ENCODE measurements at regions not wholly inside any gene's neighbourhood (a gene's known extent, or its start where the extent isn't known, plus 50 kb on each side); places are given as distances from the start of the nearest gene placed in this dataset.
"Not testable (repeated sequence)": the region's sequence is repeated elsewhere in the genome, so short reads cannot be mapped to it uniquely, and the experiment has no call there.

DNA sequence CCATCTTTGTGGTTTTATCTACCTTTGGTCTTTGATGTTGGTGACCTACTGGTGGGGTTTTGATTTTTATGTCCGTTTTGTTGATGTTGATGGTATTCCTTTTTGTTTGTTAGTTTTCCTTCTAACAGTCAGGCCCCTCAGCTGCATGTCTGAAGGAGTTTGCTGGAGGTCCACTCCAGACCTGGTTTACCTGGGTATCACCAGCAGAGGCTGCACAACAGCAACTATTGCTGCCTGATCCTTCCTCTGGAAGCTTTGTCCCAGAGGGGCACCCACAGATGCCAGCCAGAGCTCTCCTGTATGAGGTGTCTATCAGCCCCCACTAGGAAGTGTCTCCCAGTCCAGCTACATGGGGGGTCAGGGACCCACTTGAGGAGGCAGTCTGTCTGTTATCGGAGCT, 199.3 kb upstream of the WDFY3 start:
- DNase-seq, result no peak

- DNase-seq, result no peak
These were observed 199.8 kb upstream of the WDFY3 start for GRCh38 chr4:85166318-85166717.

DNA sequence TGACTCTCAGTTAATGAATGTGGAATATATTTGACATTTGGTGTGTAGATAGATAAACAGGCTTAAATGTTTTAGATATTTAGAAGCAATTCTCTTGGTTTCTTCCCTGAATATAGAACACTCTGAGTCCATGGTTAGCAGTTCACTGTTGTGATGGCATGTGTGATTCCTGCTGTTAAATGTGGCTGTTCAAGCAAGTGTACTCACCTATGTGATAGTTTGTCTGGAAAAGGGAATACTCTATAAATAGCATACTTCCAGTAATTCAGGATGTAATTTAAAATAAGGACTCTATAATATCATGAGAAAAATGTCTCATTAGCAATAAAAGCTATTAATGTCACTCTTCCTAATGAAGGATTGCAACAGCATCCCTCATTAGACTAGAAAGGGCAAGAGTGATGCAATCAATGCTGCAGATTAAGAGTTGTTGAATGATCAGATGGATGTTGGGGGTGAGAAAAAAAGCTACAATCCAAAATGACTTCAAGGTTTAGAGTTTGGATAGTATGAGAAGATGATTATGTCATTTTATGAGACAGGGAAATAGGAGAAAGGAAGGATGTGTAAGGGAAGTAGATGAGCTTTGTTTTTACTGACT, 201.8 kb upstream of the WDFY3 start:
- no peak for DNase-seq

GRCh38 chr4:85170241-85170640, 203.8 kb upstream of the WDFY3 start:
- DNase-seq, result no peak

DNA sequence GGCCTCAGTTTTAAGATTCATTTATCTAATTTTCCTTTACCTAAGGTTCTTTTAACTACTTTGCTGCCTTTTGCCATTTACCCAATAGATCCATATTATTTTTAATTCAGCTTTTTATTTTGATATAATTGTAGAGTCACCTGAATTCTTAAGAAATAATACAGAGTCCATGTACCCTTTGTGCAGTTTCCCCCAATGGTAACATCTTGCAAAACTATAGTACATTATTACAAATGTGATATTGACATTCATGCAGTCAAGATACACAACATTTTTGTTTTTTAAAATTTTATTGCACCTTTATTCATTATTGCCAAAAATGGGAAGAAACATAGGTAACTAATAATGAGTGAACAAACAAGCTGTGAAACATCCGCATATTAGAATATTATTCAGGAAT, 208.7 kb upstream of the WDFY3 start:
- DNase-seq, result no peak

- no peak for DNase-seq
These were observed 210.6 kb upstream of the WDFY3 start for GRCh38 chr4:85177092-85177491.

- no peak for DNase-seq
These were observed 211.2 kb upstream of the WDFY3 start for GRCh38 chr4:85177679-85178078.

DNA sequence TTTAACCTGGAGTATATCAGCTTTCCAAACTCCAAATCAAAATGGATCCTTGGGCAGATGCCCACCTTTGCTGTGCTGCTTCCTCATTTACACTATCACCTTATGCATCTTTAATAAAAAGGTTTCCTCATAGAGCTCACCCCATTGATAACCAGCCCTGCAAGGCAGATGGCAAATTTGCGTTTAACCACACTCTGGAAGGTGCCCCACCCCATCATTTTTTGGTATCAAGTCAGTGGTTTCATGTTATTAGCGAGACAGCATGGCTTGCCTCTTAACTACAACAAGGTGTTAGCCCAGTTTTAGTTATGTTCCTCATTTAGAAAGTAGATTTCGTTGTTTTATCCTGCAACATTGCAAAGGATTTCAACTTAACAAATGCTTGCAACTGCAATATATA, 214.0 kb upstream of the WDFY3 start:
- no peak for DNase-seq

- no peak for DNase-seq
These were observed 220.6 kb upstream of the WDFY3 start for GRCh38 chr4:85187106-85187505.

DNA sequence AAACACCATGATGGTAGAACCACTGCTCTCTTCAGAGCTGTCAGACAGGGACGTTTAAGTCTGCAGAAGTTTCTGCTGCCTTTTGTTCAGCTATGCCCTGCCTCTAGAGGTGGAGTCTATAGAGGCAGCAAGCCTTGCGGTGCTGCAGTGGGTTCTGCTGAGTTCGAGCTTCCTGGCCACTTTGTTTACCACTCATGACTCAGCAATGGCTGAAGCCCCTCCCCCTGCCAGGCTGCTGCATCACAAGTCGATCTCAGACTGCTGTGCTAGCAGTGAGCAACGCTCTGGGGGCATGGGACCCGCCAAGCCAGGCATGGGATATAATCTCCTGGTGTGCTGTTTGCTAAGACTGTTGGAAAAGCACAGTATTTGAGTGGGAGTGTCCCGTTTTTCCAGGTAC, 229.5 kb upstream of the WDFY3 start:
- DNase-seq, result not testable (repeated sequence)

- no peak for DNase-seq
These were observed 233.6 kb upstream of the WDFY3 start for GRCh38 chr4:85200106-85200505.

DNA sequence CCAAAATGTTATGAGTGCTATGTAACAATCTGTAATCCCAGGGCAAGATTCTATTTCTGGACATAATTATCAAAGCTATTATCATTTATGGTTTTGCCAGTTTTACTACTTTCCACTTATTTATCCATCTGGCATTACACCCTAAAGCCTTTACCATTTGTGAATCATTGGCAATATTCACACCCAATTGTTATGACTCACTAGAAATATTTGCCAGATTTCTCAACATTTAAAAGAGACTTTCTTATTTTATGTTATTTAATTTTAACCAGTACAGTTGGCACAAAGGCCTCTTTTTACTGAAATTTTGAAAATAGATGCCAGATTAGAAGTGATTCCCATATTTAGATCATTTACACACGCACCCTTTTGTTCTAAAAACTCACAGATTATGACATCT, 242.7 kb upstream of the WDFY3 start:
- DNase-seq, result no peak

- no peak for DNase-seq
These were observed 243.9 kb upstream of the WDFY3 start for GRCh38 chr4:85210353-85210752.

- DNase-seq, result not testable (repeated sequence)
These were observed 250.1 kb upstream of the WDFY3 start for GRCh38 chr4:85216571-85216970.

DNA sequence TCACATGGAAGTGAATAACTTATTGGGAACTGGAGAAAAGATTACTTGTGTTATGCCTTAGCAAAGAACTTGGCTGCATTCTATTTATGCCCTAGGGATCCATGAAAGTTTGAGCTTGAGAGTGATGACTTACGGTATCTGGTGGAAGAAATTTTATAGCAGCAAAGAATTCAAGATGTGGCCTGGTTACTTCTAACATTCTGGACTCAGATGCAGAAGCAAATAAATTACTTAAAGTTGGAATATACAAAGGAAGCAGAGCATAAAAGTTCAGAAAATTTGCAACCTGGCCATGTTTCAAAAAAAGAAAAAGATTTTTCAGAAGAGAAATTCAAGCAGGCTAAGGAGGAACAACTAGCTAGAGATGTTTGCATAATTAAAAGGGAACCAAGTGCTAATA, 252.3 kb upstream of the WDFY3 start:
- no peak for DNase-seq

- DNase-seq, result no peak
These were observed 253.3 kb upstream of the ARHGAP24 start for GRCh38 chr4:85221606-85222005.

DNA sequence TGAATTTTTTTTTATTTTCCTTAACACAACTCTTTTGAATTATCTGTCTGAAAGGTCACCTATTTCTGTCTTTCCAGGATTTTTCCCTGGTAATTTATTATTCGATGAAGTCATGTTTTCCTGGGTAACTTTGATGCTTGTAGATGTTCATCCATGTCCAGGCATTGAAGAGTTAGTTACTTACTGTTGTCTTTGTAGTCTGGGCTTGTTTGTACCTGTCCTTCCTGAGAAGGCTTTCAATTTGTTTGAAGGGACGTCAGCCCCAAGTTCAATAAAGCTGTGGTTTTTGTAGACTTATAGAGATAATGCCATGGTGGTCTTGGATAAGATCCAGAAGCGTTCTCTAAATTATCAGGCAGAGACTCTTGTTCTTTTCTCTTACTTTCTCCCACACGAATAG, 252.4 kb upstream of the ARHGAP24 start:
- no peak for DNase-seq

DNA sequence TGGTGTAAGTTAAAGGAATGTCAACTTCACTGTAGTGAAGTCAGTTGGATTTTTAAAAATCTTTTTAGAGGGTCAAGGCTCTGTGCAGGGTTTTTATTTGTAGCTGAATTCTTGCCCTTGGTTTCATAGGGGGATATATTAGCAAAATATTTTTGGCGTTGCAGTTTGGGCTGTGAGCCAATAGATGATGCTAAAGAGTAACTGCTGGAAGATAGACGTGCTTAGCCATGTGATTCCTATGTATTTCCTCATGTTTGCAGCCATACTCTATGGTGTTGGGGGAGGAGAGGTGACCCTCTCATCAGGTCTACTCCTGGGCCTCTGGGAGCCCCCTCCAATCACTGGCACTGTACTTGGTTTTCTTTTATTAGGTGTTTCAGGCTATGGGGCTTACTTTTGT, 246.7 kb upstream of the ARHGAP24 start:
- no peak for DNase-seq

GRCh38 chr4:85233516-85233915, 241.4 kb upstream of the ARHGAP24 start:
- DNase-seq, result no peak

GRCh38 chr4:85243857-85244256, 231.1 kb upstream of the ARHGAP24 start:
- DNase-seq, result no peak

DNA sequence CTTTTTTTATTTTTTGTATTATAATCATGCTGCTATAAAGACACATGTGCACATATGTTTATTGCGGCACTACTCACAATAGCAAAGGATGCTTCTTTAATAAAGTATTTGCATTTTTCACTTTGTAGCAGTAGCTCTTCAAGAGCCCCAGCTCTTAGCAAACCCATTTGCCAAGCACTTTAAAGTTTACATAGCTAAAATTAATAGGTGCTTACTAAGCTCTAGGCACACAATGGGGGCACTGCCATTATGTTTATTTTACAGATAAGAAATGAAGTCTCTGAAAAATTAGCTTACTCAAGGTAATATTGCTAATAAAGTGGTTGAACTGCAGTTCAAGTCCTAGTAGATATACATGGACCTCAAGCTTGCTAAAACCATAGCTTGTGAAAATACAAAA, 230.3 kb upstream of the ARHGAP24 start:
- no peak for DNase-seq

DNA sequence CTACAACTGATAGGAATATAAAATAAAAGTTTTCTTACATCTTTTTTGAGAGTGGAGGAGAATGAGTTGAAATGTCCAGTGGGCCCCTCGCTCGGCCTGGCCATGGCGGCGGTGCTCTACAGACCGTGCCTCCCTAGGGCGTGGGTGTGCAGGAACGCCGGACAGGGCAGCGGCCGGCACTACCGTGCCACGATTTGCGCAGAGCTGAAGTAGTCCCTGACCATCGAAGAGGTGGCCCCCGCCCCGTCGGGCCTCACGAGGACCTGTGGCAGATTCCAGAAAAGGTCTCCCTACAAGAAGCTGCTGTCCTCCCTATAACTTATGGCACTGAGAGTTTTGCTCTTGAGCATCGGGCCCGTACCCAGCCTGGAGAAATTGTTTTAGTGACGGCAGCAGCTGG, 228.9 kb upstream of the ARHGAP24 start:
- DNase-seq, result no peak

DNA sequence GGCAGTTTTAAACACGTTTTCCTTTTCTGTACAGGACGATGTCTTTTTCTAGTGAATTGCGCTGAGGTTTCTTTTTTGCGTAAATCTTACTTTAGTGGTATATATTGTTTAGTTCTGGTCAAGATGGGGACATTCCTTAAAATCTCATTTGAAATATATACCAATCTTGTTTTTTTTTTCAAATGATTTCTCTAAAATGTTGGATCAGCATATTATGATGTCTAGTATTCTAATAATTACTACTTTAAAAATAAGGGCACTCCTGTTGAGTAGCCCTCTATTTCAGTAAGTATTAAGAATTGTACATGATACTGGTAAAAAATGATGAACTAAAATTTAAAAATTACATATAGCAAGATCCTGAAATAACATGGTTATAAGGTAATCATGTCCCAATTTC, 224.1 kb upstream of the ARHGAP24 start:
- DNase-seq, result no peak

- no peak for DNase-seq
These were observed 217.1 kb upstream of the ARHGAP24 start for GRCh38 chr4:85257817-85258370.
